ENCODE measurements at regions not wholly inside any gene's neighbourhood (a gene's known extent, or its start where the extent isn't known, plus 50 kb on each side); places are given as distances from the start of the nearest gene placed in this dataset.
A peak's percentile ranks its signal among the peaks of the same experiment; 100 is the strongest.

- Histone ChIP-seq H3K27ac (no peak overlapping the region), H3K27me3 (no peaks in the 10 kb centered on the region), H3K36me3 (no peaks in the 10 kb centered on the region), H3K4me1 (peaks cover 0 to 15% (median 2%) of the 10 kb centered on the region in 4 donors), H3K9me3 (peaks cover 0 to 8% (median 5%) of the 10 kb centered on the region in 4 donors), H3K4me3 (no peak overlapping the region)
- 66 to 74% (median 73%) methylated on average over 3 of the region's 3 CpGs for WGBS, 5 donors
- DNase-seq, result no peak
- TF ChIP-seq CTCF (IDR thresholded peaks at IDR 0.05), result no peak
- no peak for TF ChIP-seq POLR2AphosphoS5 (IDR thresholded peaks at IDR 0.05)
- TF ChIP-seq EP300 (IDR thresholded peaks at IDR 0.05), result no peak
- no peak for TF ChIP-seq POLR2A (IDR thresholded peaks at IDR 0.05)
- intact Hi-C loops (cut with DNase I; ENCODE audit: low total_unique reads), result no loop called here
Measured at GRCh38 chr16:52948946-52949345, 103.8 kb downstream of the CHD9NB start.

GRCh38 chr16:52932321-52932720 lies 120.4 kb downstream of the CHD9NB start:
- Histone ChIP-seq H3K9me3 (peaks cover 0 to 8% (median 6%) of the 10 kb centered on the region in 4 donors), H3K36me3 (no peaks in the 10 kb centered on the region), H3K27me3 (no peaks in the 10 kb centered on the region), H3K4me1 (no peaks in the 10 kb centered on the region), H3K4me3 (no peak overlapping the region), H3K27ac (no peak overlapping the region)
- TF ChIP-seq EP300 (IDR thresholded peaks at IDR 0.05) (no peak), POLR2AphosphoS5 (IDR thresholded peaks at IDR 0.05) (no peak), POLR2A (IDR thresholded peaks at IDR 0.05) (no peak), CTCF (IDR thresholded peaks at IDR 0.05) (no peak)
- DNase-seq, result peak in 1 of 2 donors; percentile 25
- intact Hi-C loops (cut with DNase I; ENCODE audit: low total_unique reads), result no loop called here
- WGBS, 5 donors, result 38 to 83% (median 59%) methylated on average over 2 of the region's 2 CpGs

- H3K4me3 ChIP-seq, result no peak overlapping the region
- H3K36me3 ChIP-seq, result no peaks in the 10 kb centered on the region
- WGBS, 5 donors, result 20 to 40% (median 32%) methylated on average over 2 of the region's 2 CpGs
- H3K4me1 ChIP-seq, result no peaks in the 10 kb centered on the region
- intact Hi-C loops (cut with DNase I; ENCODE audit: low total_unique reads), result no loop called here
- DNase-seq, result no peak
- H3K27ac ChIP-seq, result no peak overlapping the region
- TF ChIP-seq CTCF (IDR thresholded peaks at IDR 0.05) (no peak), POLR2AphosphoS5 (IDR thresholded peaks at IDR 0.05) (no peak), POLR2A (IDR thresholded peaks at IDR 0.05) (no peak), EP300 (IDR thresholded peaks at IDR 0.05) (no peak)
- peaks cover 0 to 8% (median 6%) of the 10 kb centered on the region in 4 donors for H3K9me3 ChIP-seq
- H3K27me3 ChIP-seq, result no peaks in the 10 kb centered on the region
Measured at GRCh38 chr16:52929478-52930400, 123.0 kb downstream of the CHD9NB start.

- no peak for DNase-seq
- intact Hi-C loops (cut with DNase I; ENCODE audit: low total_unique reads), result no loop called here
- 63 to 76% (median 73%) methylated on average over 3 of the region's 3 CpGs for WGBS, 5 donors
Measured at GRCh38 chr16:52928955-52929354, 123.7 kb downstream of the CHD9NB start.

More at GRCh38 chr16:52928955-52929354, 123.7 kb downstream of the CHD9NB start:
- H3K4me3 ChIP-seq, result no peak overlapping the region
- peaks cover 0 to 8% (median 6%) of the 10 kb centered on the region in 4 donors for H3K9me3 ChIP-seq
- TF ChIP-seq EP300 (IDR thresholded peaks at IDR 0.05), result no peak
- TF ChIP-seq POLR2AphosphoS5 (IDR thresholded peaks at IDR 0.05), result no peak
- TF ChIP-seq POLR2A (IDR thresholded peaks at IDR 0.05), result no peak
- no peak for TF ChIP-seq CTCF (IDR thresholded peaks at IDR 0.05)
- no peak overlapping the region for H3K27ac ChIP-seq
- H3K36me3 ChIP-seq, result no peaks in the 10 kb centered on the region
- no peaks in the 10 kb centered on the region for H3K4me1 ChIP-seq
- no peaks in the 10 kb centered on the region for H3K27me3 ChIP-seq

All from stomach (tissue), 8 donors.